Effector memory CD8-positive, alpha-beta T cell (primary cell): ENCODE measurements at regions not wholly inside any gene's neighbourhood (a gene's known extent, or its start where the extent isn't known, plus 50 kb on each side); places are given as distances from the start of the nearest gene placed in this dataset.

Source experiments
- ATAC-seq: fragments of 150-1000 bp; cut with Tn5 transposase; replicated peaks from 2 replicates; pipeline ENCODE4 v1.10.0; 2021; ENCODE audit warnings: mild to moderate bottlenecking, moderate library complexity
- DNase-seq, 3 experiments: peaks; one replicate each; pipeline ENCODE4 v3.0.0; 2021
- H3K27ac Mint-ChIP-seq, 2 donors: one replicate each; pipeline ENCODE4 v1.8.0; 2022; ENCODE audit warnings: mild to moderate bottlenecking in 2 of 2, mixed read lengths in 2 of 2, moderate library complexity in 2 of 2
- H3K27me3 Mint-ChIP-seq, 2 donors: one replicate each; pipeline ENCODE4 v1.8.0; 2022; ENCODE audit warnings: mixed read lengths in 2 of 2
- H3K36me3 Mint-ChIP-seq: one replicate; pipeline ENCODE4 v1.8.0; 2022; ENCODE audit warnings: mild to moderate bottlenecking, moderate library complexity, mixed read lengths; ENCODE audit not compliant: insufficient read depth
- H3K4me1 Mint-ChIP-seq, 2 donors: one replicate each; pipeline ENCODE4 v1.8.0; 2022; ENCODE audit warnings: low read depth in 2 of 2, mixed read lengths in 2 of 2
- H3K4me3 Mint-ChIP-seq, 2 donors: one replicate each; pipeline ENCODE4 v1.8.0; 2022; ENCODE audit warnings: mild to moderate bottlenecking in 2 of 2, mixed read lengths in 2 of 2, moderate library complexity in 2 of 2
- H3K9me3 Mint-ChIP-seq, 2 donors: one replicate each; pipeline ENCODE4 v1.8.0; 2022; ENCODE audit warnings: mixed read lengths in 2 of 2

DNA sequence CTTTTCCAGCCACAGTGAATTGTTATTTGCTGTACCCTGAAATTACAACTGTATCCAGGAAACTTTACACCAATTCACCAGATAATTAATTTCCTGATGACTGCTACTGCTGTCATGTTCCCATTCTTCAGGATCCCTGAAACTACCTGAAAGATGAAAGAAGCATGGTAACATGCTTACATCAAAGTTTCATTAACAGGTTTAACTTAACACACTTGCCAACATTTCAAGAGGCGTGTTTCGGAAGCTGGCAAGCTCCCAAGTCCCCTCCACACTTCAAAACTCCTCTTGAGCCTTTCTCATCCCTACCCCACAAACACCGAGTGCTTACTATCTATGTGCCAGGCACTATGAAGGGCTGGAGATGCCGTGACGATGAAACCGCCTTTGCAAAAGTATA lies 88.6 kb downstream of the MPP7 start:
- no peaks in the 10 kb centered on the region for H3K9me3 Mint-ChIP-seq
- no peak overlapping the region for H3K27ac Mint-ChIP-seq
- H3K36me3 Mint-ChIP-seq: peaks cover 7% of the 10 kb centered on the region
- H3K27me3 Mint-ChIP-seq: no peaks in the 10 kb centered on the region
- no peak overlapping the region for H3K4me3 Mint-ChIP-seq
- DNase-seq (no peak), ATAC-seq (no peak)
- H3K4me1 Mint-ChIP-seq: peaks cover 20 to 28% of the 10 kb centered on the region in 2 donors

DNA sequence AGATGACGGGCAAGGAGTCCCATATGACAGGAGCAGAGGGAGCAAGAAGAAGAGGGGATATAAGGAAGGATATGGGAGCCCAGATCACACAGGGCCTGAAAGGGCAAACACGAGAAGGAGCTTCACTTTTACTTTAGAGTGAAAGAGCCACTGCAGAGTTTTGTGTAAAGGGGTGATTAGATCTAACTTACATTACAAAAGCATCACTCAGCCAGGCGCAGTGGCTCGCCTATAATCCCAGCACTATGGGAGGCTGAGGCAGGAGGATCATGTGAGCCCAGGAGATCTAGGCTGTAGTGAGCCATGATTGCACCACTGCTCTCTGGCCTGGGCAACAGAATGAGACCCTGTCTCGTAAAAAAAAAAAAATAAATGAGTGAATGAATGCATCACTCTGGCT lies 91.1 kb downstream of the MPP7 start:
- H3K36me3 Mint-ChIP-seq: peaks cover 7% of the 10 kb centered on the region
- peaks cover 12 to 18% of the 10 kb centered on the region in 2 donors for H3K4me1 Mint-ChIP-seq

GRCh38 chr10:28207799-28208198 lies 95.1 kb downstream of the MPP7 start:
- Mint-ChIP-seq H3K4me3 (no peak overlapping the region), H3K4me1 (peaks cover 7 to 17% of the 10 kb centered on the region in 2 donors), H3K27me3 (no peaks in the 10 kb centered on the region), H3K36me3 (peaks cover 2% of the 10 kb centered on the region), H3K9me3 (no peaks in the 10 kb centered on the region), H3K27ac (no peak overlapping the region)
- ATAC-seq (no peak), DNase-seq (no peak)

More for the DNA sequence above, 91.1 kb downstream of the MPP7 start:
- Mint-ChIP-seq H3K4me3 (no peak overlapping the region), H3K27ac (peak overlapping the region in 1 of 2 donors; percentile 63), H3K27me3 (no peaks in the 10 kb centered on the region), H3K9me3 (no peaks in the 10 kb centered on the region)
- ATAC-seq (no peak), DNase-seq (no peak)

DNA sequence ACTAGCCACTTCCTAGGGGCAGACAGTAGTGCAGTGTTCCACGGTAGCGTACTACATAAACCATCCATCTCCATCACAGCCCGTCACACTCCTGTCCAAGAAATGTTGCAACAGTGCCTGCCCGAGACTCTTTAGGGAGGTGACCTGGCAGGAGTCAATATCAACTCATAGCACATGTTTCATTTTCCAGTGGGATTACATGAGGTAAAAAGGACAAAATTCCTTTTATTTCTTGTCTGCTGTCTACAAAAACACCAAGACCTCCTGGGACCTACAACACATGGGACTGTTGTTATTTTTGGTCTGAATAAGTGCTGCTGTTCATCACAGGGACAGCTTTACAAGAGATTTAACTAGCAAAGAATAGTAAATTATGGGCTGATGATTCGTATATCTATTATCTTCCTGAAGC lies 99.9 kb downstream of the MPP7 start:
- DNase-seq (no peak), ATAC-seq (no peak)
- Mint-ChIP-seq H3K4me1 (peaks cover 4 to 13% of the 10 kb centered on the region in 2 donors), H3K36me3 (no peaks in the 10 kb centered on the region), H3K27ac (no peak overlapping the region), H3K4me3 (no peak overlapping the region), H3K27me3 (no peaks in the 10 kb centered on the region), H3K9me3 (no peaks in the 10 kb centered on the region)

- H3K4me1 Mint-ChIP-seq: peaks cover 7 to 13% of the 10 kb centered on the region in 2 donors
- no peak for DNase-seq
- H3K9me3 Mint-ChIP-seq: no peaks in the 10 kb centered on the region
- H3K4me3 Mint-ChIP-seq: no peak overlapping the region
- no peak for ATAC-seq
- H3K27ac Mint-ChIP-seq: no peak overlapping the region
- no peaks in the 10 kb centered on the region for H3K27me3 Mint-ChIP-seq
- H3K36me3 Mint-ChIP-seq: no peaks in the 10 kb centered on the region
Measured at GRCh38 chr10:28201410-28202400, 101.2 kb downstream of the MPP7 start.

DNA sequence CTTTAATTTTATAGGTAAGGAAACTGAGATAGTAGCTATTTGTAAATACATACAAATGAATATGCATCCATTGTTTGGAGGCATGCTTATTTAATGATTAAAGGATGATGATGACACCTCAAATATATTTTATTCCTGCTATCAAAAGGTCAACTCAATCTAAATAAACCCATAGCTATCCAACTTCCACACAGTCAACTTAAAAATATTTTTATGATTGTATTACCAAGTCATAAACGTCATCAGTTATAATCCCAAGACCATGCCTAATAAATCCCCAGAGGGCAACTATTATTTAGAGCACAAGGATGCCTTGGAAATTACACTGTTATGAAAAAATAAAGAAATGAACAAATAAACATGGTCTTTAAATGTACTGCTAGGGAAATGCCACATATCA lies 102.1 kb downstream of the MPP7 start:
- DNase-seq: no peak
- ATAC-seq: no peak
- H3K27ac Mint-ChIP-seq: no peak overlapping the region
- H3K27me3 Mint-ChIP-seq: no peaks in the 10 kb centered on the region
- H3K36me3 Mint-ChIP-seq: no peaks in the 10 kb centered on the region
- H3K4me1 Mint-ChIP-seq: peaks cover 8 to 11% of the 10 kb centered on the region in 2 donors
- no peak overlapping the region for H3K4me3 Mint-ChIP-seq
- no peaks in the 10 kb centered on the region for H3K9me3 Mint-ChIP-seq

DNA sequence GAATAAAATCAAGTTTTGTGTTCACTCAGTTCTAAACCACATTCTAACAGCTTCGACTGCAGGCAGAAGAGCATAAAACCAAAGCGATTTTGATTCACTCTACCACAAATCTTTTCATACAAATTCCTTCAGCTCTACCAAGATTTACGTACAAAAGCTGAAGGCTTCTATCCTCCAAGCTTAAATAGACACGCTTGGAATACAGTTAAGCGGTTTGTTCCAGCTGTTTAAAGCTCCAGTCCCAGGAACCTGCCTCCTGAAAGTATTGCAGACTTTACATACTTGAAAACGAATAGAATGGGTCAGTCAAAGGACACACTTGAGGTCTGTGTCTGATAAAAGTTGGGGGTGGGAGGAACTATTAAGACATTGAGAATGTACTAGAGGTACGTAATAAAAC lies 102.9 kb downstream of the MPP7 start:
- no peaks in the 10 kb centered on the region for H3K36me3 Mint-ChIP-seq
- no peaks in the 10 kb centered on the region for H3K9me3 Mint-ChIP-seq
- peaks cover 7 to 8% of the 10 kb centered on the region in 2 donors for H3K4me1 Mint-ChIP-seq
- H3K27me3 Mint-ChIP-seq: no peaks in the 10 kb centered on the region
- ATAC-seq (no peak), DNase-seq (no peak)
- H3K27ac Mint-ChIP-seq: no peak overlapping the region
- H3K4me3 Mint-ChIP-seq: no peak overlapping the region

DNA sequence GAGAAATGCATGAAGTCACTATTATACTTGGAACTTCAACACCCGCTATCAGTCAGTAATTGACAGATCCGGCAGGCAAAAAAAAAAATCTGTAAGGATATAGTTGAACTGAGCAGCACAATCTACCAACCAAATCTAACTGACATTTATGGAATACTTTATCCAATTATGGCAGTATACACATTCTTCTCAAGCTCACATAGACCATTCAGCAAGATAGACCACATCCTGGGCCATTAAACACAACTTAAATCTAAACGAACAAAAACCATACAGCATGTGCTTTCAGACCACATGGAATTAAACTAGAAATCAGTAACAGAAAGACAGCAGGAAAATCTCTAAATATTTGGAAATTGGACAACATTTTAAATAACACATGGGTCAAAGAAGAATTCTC lies 112.7 kb downstream of the MPP7 start:
- Mint-ChIP-seq H3K27me3 (no peaks in the 10 kb centered on the region), H3K4me1 (peaks cover 8 to 23% of the 10 kb centered on the region in 2 donors), H3K4me3 (no peak overlapping the region), H3K36me3 (no peaks in the 10 kb centered on the region), H3K9me3 (no peaks in the 10 kb centered on the region), H3K27ac (no peak overlapping the region)
- DNase-seq (no peak), ATAC-seq (no peak)

GRCh38 chr10:28188526-28188925 lies 114.3 kb downstream of the MPP7 start:
- DNase-seq (no peak), ATAC-seq (no peak)
- H3K4me3 Mint-ChIP-seq: no peak overlapping the region
- H3K4me1 Mint-ChIP-seq: peaks cover 8 to 23% of the 10 kb centered on the region in 2 donors
- H3K9me3 Mint-ChIP-seq: no peaks in the 10 kb centered on the region
- no peaks in the 10 kb centered on the region for H3K27me3 Mint-ChIP-seq
- H3K36me3 Mint-ChIP-seq: no peaks in the 10 kb centered on the region
- H3K27ac Mint-ChIP-seq: no peak overlapping the region

- no peaks in the 10 kb centered on the region for H3K9me3 Mint-ChIP-seq
- H3K4me3 Mint-ChIP-seq: no peak overlapping the region
- ATAC-seq (no peak), DNase-seq (no peak)
- H3K36me3 Mint-ChIP-seq: no peaks in the 10 kb centered on the region
- H3K4me1 Mint-ChIP-seq: peaks cover 6 to 21% of the 10 kb centered on the region in 2 donors
- no peaks in the 10 kb centered on the region for H3K27me3 Mint-ChIP-seq
- no peak overlapping the region for H3K27ac Mint-ChIP-seq
Measured at GRCh38 chr10:28186887-28187578, 115.8 kb downstream of the MPP7 start.

- H3K27me3 Mint-ChIP-seq: no peaks in the 10 kb centered on the region
- H3K9me3 Mint-ChIP-seq: no peaks in the 10 kb centered on the region
Measured at GRCh38 chr10:28186461-28186860, 116.4 kb downstream of the MPP7 start.

GRCh38 chr10:28184810-28185209 lies 118.1 kb downstream of the MPP7 start:
- no peaks in the 10 kb centered on the region for H3K27me3 Mint-ChIP-seq
- no peak overlapping the region for H3K27ac Mint-ChIP-seq
- H3K9me3 Mint-ChIP-seq: no peaks in the 10 kb centered on the region
- DNase-seq (no peak), ATAC-seq (no peak)
- H3K36me3 Mint-ChIP-seq: no peaks in the 10 kb centered on the region
- no peak overlapping the region for H3K4me3 Mint-ChIP-seq
- peaks cover 1 to 3% of the 10 kb centered on the region in 2 donors for H3K4me1 Mint-ChIP-seq

More at GRCh38 chr10:28186461-28186860, 116.4 kb downstream of the MPP7 start:
- ATAC-seq (no peak), DNase-seq (no peak)
- Mint-ChIP-seq H3K27ac (no peak overlapping the region), H3K36me3 (no peaks in the 10 kb centered on the region), H3K4me3 (no peak overlapping the region), H3K4me1 (peaks cover 5 to 16% of the 10 kb centered on the region in 2 donors)

DNA sequence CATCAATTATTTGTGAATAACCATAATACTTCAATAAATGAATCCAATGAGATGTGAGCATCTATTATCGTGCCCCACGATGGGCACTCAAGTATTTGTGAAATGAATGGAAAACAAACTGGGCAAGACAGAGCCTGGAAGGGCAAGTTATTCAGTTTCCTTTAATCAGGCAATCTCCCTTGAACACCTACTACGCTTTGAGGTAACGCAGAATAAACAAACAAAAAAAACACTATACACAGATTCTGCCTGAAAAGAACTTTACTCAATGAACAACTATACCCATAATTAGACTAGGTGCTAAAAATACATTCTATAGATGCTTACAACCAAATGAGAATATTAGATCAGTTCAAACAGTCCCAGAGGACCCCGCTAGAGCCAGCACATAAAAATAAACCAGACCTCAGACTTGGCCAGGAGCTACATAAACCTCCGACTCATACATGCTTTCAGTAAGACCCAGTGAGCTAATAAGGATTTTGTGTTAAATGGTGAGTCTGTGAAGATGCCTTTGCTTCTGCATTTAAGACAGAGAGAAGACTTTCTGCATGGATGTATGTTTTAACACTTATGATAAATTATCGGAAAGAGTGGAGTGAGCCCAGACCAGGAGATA lies 121.3 kb downstream of the MPP7 start:
- Mint-ChIP-seq H3K4me1 (peaks cover 13 to 17% of the 10 kb centered on the region in 2 donors), H3K4me3 (no peak overlapping the region), H3K27me3 (no peaks in the 10 kb centered on the region), H3K9me3 (no peaks in the 10 kb centered on the region), H3K27ac (no peak overlapping the region), H3K36me3 (peaks cover 4% of the 10 kb centered on the region)
- DNase-seq (no peak), ATAC-seq (no peak)
